ENCODE measurements at regions not wholly inside any gene's neighbourhood (a gene's known extent, or its start where the extent isn't known, plus 50 kb on each side); places are given as distances from the start of the nearest gene placed in this dataset.

DNA sequence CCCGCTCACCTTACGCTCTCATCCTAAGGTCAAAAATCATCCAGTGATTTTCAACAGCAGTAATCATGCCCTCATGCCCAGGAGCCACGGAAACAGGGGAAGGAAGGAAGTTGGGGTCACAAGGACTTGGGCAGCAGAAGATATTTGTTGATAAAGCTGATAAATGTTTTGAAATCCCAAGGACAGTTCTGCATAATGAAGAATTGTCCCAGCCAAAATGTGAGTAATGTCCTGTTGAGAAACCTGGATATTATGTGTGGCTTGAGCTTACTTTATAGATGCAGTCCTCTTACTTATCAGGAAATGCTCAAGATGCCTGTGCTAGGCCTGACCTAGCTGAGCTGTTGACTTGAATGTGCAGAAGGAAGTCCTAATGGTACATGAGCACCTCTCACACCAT is 263.0 kb upstream of the ZFP42 start:
- TF ChIP-seq, protein P1, sequence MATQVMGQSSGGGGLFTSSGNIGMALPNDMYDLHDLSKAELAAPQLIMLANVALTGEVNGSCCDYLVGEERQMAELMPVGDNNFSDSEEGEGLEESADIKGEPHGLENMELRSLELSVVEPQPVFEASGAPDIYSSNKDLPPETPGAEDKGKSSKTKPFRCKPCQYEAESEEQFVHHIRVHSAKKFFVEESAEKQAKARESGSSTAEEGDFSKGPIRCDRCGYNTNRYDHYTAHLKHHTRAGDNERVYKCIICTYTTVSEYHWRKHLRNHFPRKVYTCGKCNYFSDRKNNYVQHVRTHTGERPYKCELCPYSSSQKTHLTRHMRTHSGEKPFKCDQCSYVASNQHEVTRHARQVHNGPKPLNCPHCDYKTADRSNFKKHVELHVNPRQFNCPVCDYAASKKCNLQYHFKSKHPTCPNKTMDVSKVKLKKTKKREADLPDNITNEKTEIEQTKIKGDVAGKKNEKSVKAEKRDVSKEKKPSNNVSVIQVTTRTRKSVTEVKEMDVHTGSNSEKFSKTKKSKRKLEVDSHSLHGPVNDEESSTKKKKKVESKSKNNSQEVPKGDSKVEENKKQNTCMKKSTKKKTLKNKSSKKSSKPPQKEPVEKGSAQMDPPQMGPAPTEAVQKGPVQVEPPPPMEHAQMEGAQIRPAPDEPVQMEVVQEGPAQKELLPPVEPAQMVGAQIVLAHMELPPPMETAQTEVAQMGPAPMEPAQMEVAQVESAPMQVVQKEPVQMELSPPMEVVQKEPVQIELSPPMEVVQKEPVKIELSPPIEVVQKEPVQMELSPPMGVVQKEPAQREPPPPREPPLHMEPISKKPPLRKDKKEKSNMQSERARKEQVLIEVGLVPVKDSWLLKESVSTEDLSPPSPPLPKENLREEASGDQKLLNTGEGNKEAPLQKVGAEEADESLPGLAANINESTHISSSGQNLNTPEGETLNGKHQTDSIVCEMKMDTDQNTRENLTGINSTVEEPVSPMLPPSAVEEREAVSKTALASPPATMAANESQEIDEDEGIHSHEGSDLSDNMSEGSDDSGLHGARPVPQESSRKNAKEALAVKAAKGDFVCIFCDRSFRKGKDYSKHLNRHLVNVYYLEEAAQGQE (IDR thresholded peaks at IDR 0.05; ENCODE audit: insufficient read depth in 1 of 2, low read depth in 2 of 2, low read length in 2 of 2): no peak
- TF ChIP-seq POLR2AphosphoS5 (IDR thresholded peaks at IDR 0.05; ENCODE audit: low read depth, low read length): no peak
- no peak for TF ChIP-seq FOXP2 (optimal IDR thresholded peaks at IDR 0.05; ENCODE audit: borderline replicate concordance, extremely low read depth, extremely low read length, insufficient read depth)
- no peak for TF ChIP-seq SIN3A (IDR thresholded peaks at IDR 0.05; ENCODE audit: borderline replicate concordance, insufficient read depth, low read length)
- no peak for TF ChIP-seq TAF1 (IDR thresholded peaks at IDR 0.05; ENCODE audit: borderline replicate concordance, insufficient read depth, low read length)

DNA sequence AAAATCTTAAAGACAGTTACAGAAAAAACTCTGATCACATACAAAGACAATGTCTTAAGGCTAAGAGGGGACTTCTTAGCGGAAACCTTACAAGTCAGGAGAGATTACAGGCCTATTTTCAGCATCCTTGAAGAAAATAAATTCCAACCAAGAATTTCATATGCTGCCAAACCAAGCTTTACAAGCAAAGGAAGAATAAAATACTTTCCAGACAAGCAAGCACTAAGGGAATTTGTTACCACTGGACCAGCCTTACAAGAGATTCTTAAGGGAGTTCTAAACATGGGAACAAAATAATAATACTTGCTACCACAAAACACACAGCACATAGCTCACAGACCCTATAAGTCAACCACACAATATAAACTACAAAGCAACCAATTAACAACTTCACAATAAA is 255.8 kb upstream of the ZFP42 start:
- TF ChIP-seq POLR2AphosphoS5 (IDR thresholded peaks at IDR 0.05; ENCODE audit: low read depth, low read length): no peak
- TF ChIP-seq TAF1 (IDR thresholded peaks at IDR 0.05; ENCODE audit: borderline replicate concordance, insufficient read depth, low read length): no peak

DNA sequence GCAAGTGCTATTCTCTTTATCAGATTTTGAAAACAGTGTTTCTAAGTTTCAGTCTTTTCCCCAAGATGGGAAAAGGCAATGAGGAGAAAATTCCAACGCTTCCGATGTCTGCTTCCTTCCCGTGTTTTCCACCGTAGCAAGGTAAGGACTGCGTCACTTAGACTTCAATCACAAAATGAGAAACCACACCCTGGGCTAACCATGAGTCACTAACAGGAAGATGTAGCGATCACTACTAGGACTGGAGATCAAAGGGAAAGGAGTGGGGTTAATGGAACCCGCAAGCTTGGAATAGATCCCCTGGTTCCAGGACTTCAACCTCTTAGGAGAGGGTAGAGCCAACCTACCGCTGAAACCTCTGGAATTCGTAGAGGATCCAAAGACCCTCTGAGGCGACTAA is 250.7 kb upstream of the ZFP42 start:
- TF ChIP-seq FOXP2 (optimal IDR thresholded peaks at IDR 0.05; ENCODE audit: borderline replicate concordance, extremely low read depth, extremely low read length, insufficient read depth): no peak
- no peak for TF ChIP-seq POLR2AphosphoS5 (IDR thresholded peaks at IDR 0.05; ENCODE audit: low read depth, low read length)
- TF ChIP-seq, protein P1 (IDR thresholded peaks at IDR 0.05; ENCODE audit: insufficient read depth in 1 of 2, low read depth in 2 of 2, low read length in 2 of 2): no peak
- TF ChIP-seq TAF1 (IDR thresholded peaks at IDR 0.05; ENCODE audit: borderline replicate concordance, insufficient read depth, low read length): no peak
- TF ChIP-seq SIN3A (IDR thresholded peaks at IDR 0.05; ENCODE audit: borderline replicate concordance, insufficient read depth, low read length): no peak

DNA sequence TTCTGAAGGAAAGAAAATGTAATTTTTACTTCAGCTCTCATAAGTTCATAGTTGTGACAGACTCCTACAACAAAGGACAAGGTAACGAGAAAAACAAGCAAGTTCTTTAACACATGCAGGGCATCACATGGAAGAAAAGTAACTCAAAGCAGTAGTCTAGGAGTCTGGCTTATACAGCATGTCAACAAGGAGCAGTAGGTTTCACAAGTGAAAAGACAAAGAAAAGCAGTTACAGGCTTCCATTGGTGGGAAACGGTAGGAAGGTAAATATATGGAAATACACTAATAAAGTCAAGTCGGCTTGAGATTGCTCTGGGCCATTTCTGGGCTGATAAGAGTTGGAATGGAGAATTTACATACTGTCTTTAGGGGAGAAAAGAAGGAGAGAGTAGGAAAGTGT is 228.4 kb upstream of the ZFP42 start:
- TF ChIP-seq FOXP2 (optimal IDR thresholded peaks at IDR 0.05; ENCODE audit: borderline replicate concordance, extremely low read depth, extremely low read length, insufficient read depth): no peak
- TF ChIP-seq TAF1 (IDR thresholded peaks at IDR 0.05; ENCODE audit: borderline replicate concordance, insufficient read depth, low read length): no peak
- no peak for TF ChIP-seq POLR2AphosphoS5 (IDR thresholded peaks at IDR 0.05; ENCODE audit: low read depth, low read length)
- no peak for TF ChIP-seq SIN3A (IDR thresholded peaks at IDR 0.05; ENCODE audit: borderline replicate concordance, insufficient read depth, low read length)
- TF ChIP-seq, protein P1 (IDR thresholded peaks at IDR 0.05; ENCODE audit: insufficient read depth in 1 of 2, low read depth in 2 of 2, low read length in 2 of 2): no peak

DNA sequence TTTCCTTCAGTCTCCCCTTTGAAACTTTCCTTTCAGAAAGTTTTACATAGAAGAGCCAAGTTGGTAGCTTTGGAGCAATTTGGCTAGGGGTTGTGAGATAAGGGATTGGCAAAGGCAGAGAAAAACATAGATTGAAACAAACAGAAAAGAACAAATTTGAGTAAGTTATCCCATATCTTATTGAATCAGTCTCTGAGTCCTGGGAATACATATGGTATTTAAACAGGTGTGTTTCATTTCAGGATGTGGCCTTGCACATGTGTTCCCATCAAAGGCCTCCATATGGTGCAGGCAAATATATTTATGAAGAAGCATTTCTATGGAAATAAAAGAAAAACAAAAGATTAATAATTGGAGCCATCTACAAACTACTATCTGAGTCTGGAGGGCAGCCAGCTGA is 227.9 kb upstream of the ZFP42 start:
- no peak for TF ChIP-seq POLR2AphosphoS5 (IDR thresholded peaks at IDR 0.05; ENCODE audit: low read depth, low read length)
- TF ChIP-seq SIN3A (IDR thresholded peaks at IDR 0.05; ENCODE audit: borderline replicate concordance, insufficient read depth, low read length): no peak
- TF ChIP-seq TAF1 (IDR thresholded peaks at IDR 0.05; ENCODE audit: borderline replicate concordance, insufficient read depth, low read length): no peak
- TF ChIP-seq, protein P1 (IDR thresholded peaks at IDR 0.05; ENCODE audit: insufficient read depth in 1 of 2, low read depth in 2 of 2, low read length in 2 of 2): no peak
- no peak for TF ChIP-seq FOXP2 (optimal IDR thresholded peaks at IDR 0.05; ENCODE audit: borderline replicate concordance, extremely low read depth, extremely low read length, insufficient read depth)
